ENCODE measurements at regions not wholly inside any gene's neighbourhood (a gene's known extent, or its start where the extent isn't known, plus 50 kb on each side); places are given as distances from the start of the nearest gene placed in this dataset. TPM values are rescaled to one million over a fixed set of nuclear protein-coding genes. Genes with fewer than 3 reads are reported as not detected.

Small RNAs in the stretch of these regions (microRNA-seq; reads per million reads assigned to microRNA genes)
- gene MIR1299 (ENCODE audit: unreplicated experiment), result not detected

All from osteocyte (in vitro differentiated cells).